B cell (primary cell): ENCODE measurements at regions not wholly inside any gene's neighbourhood (a gene's known extent, or its start where the extent isn't known, plus 50 kb on each side); places are given as distances from the start of the nearest gene placed in this dataset.

Experiments
- ATAC-seq: fragments of 200-7000 bp; cut with Tn5 transposase; one replicate; pipeline ENCODE4 v1.10.0; 2021; ENCODE audit warnings: low read depth, mild to moderate bottlenecking, moderate number of reproducible peaks, moderate library complexity
- CTCF ChIA-PET: fragments of 350-600 bp; sonication (Branson Sonifier 250); formaldehyde crosslinking; loops from one replicate; lab custom pipeline; 2021; ENCODE audit warnings: antibody characterized with exemption, inconsistent platforms; lab: Charles Lee
- POLR2A ChIA-PET: fragments of 350-600 bp; sonication (Branson Sonifier 250); formaldehyde crosslinking; loops from one replicate; lab custom pipeline; 2021; ENCODE audit warnings: antibody characterized with exemption; lab: Charles Lee
- DNase-seq: peaks from one replicate; pipeline ENCODE4 v3.0.0; 2013
- H2AFZ ChIP-seq: 2 replicates; pipeline ENCODE4 v1.6.1; 2012; ENCODE audit warnings: mild to moderate bottlenecking, low read depth, low read length; ENCODE audit not compliant: insufficient read depth, poor library complexity, severe bottlenecking
- H3K27ac ChIP-seq, 2 donors: 1 replicate in 1 of 2; 2 replicates in 1 of 2; pipeline ENCODE4 v1.5.1; 2012 to 2013; ENCODE audit warnings: low read length in 2 of 2, mild to moderate bottlenecking in 2 of 2, moderate library complexity in 1 of 2
- H3K27me3 ChIP-seq, 4 experiments: fragments of 200-600 bp in 1 of 4; sonication (generic) in 1 of 4; replicated peaks in 1 of 4; 1 replicate in 2 of 4; 2 replicates in 2 of 4; pipeline versions ENCODE4 v1.6.1 to v1.7.0; 2013 to 2016; ENCODE audit warnings: low read length in 3 of 4, mild to moderate bottlenecking in 2 of 4, mixed read lengths in 1 of 4, moderate library complexity in 1 of 4; ENCODE audit not compliant: insufficient read depth in 4 of 4, control insufficient read depth in 3 of 4; ENCODE audit errors: control extremely low read depth in 1 of 4
- H3K36me3 ChIP-seq, 2 experiments: replicated peaks in 1 of 2; 1 replicate in 1 of 2; 2 replicates in 1 of 2; pipeline versions ENCODE4 v1.6.1 to v1.7.1; 2013; ENCODE audit warnings: low read length in 1 of 2; ENCODE audit not compliant: insufficient read depth in 2 of 2, control insufficient read depth in 1 of 2; ENCODE audit errors: control extremely low read depth in 1 of 2, extremely low read depth in 1 of 2
- H3K4me1 ChIP-seq, 2 donors: fragments of 200-600 bp in 1 of 2; sonication (generic) in 1 of 2; 1 replicate in 1 of 2; 2 replicates in 1 of 2; pipeline versions ENCODE4 v1.5.1 to v1.6.1; 2013 to 2017; ENCODE audit warnings: low read length in 2 of 2; ENCODE audit not compliant: control insufficient read depth in 2 of 2, insufficient read depth in 2 of 2
- H3K4me2 ChIP-seq: replicated peaks from 2 replicates; pipeline ENCODE3; 2012; ENCODE audit warnings: mild to moderate bottlenecking, low read depth, low read length; ENCODE audit not compliant: poor library complexity, severe bottlenecking
- H3K4me3 ChIP-seq, 5 experiments: fragments of 200-600 bp in 1 of 5; sonication (generic) in 1 of 5; 1 replicate in 3 of 5; 2 replicates in 2 of 5; pipeline versions ENCODE4 v1.5.1 to v1.7.0; 2011 to 2016; ENCODE audit warnings: low read length in 4 of 5, mild to moderate bottlenecking in 4 of 5, low read depth in 2 of 5, control low read depth in 1 of 5, moderate library complexity in 1 of 5; ENCODE audit not compliant: insufficient read depth in 1 of 5; ENCODE audit errors: control extremely low read depth in 1 of 5, extremely low read depth in 1 of 5
- H3K79me2 ChIP-seq: fragments of 200-600 bp; sonication (generic); one replicate; pipeline ENCODE4 v1.6.0; 2016; ENCODE audit warnings: low read length; ENCODE audit not compliant: control insufficient read depth, insufficient read depth
- H3K9ac ChIP-seq: fragments of 200-600 bp; sonication (generic); 2 replicates; pipeline ENCODE4 v1.6.1; 2017; ENCODE audit warnings: mild to moderate bottlenecking, low read length, moderate library complexity
- H3K9me3 ChIP-seq, 3 donors: one replicate each; pipeline versions ENCODE4 v1.6.1 to v1.7.1; 2013; ENCODE audit warnings: low read length in 2 of 3; ENCODE audit not compliant: control insufficient read depth in 2 of 3, insufficient read depth in 1 of 3; ENCODE audit errors: control extremely low read depth in 1 of 3
- H4K20me1 ChIP-seq: 2 replicates; pipeline ENCODE4 v1.6.0; 2012; ENCODE audit warnings: mild to moderate bottlenecking, low read length; ENCODE audit not compliant: insufficient read depth, control insufficient read depth, poor library complexity, severe bottlenecking
- H3K27ac Mint-ChIP-seq: one replicate; pipeline ENCODE4 v1.8.0; 2021; ENCODE audit warnings: mixed read lengths
- H3K27me3 Mint-ChIP-seq: one replicate; pipeline ENCODE4 v1.8.0; 2021; ENCODE audit warnings: mixed read lengths
- H3K4me1 Mint-ChIP-seq: one replicate; pipeline ENCODE4 v1.8.0; 2021; ENCODE audit warnings: mixed read lengths
- H3K4me3 Mint-ChIP-seq: one replicate; pipeline ENCODE4 v1.8.0; 2021; ENCODE audit warnings: mixed read lengths
- H3K9me3 Mint-ChIP-seq: one replicate; pipeline ENCODE4 v1.8.0; 2022; ENCODE audit warnings: mixed read lengths; ENCODE audit not compliant: insufficient read depth
- EZH2 ChIP-seq: IDR thresholded peaks from 2 replicates; pipeline ENCODE4 v1.6.1; 2012; ENCODE audit warnings: borderline replicate concordance, low read depth, mild to moderate bottlenecking, moderate library complexity, low read length; ENCODE audit not compliant: insufficient read depth, poor library complexity, severe bottlenecking
- WGBS: methylation state at CpG from one replicate; pipeline ENCODE4 v1.1.5; 2013; ENCODE audit warnings: missing lambda C conversion rate; ENCODE audit not compliant: insufficient coverage; 5-methylcytosine and 5-hydroxymethylcytosine counted together
- intact Hi-C: fragments of 100-400 bp; cut with micrococcal nuclease; formaldehyde crosslinking; loops from one replicate; pipeline ENCODE4 v1.10.0; 2022
- TF ChIP-seq, protein P1 (sequence below): fragments of 200-600 bp; IDR thresholded peaks from one replicate; pipeline ENCODE4 v1.8.0; 2022; ENCODE audit warnings: antibody characterized with exemption, mild to moderate bottlenecking

GRCh38 chr5:34460496-34460895, 195.6 kb upstream of the RAI14 start:
- TF ChIP-seq EZH2: no peak
- TF ChIP-seq, protein P1, sequence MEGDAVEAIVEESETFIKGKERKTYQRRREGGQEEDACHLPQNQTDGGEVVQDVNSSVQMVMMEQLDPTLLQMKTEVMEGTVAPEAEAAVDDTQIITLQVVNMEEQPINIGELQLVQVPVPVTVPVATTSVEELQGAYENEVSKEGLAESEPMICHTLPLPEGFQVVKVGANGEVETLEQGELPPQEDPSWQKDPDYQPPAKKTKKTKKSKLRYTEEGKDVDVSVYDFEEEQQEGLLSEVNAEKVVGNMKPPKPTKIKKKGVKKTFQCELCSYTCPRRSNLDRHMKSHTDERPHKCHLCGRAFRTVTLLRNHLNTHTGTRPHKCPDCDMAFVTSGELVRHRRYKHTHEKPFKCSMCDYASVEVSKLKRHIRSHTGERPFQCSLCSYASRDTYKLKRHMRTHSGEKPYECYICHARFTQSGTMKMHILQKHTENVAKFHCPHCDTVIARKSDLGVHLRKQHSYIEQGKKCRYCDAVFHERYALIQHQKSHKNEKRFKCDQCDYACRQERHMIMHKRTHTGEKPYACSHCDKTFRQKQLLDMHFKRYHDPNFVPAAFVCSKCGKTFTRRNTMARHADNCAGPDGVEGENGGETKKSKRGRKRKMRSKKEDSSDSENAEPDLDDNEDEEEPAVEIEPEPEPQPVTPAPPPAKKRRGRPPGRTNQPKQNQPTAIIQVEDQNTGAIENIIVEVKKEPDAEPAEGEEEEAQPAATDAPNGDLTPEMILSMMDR: no peak
- no peaks in the 10 kb centered on the region for H3K36me3 ChIP-seq
- Mint-ChIP-seq H3K4me3 (no peak overlapping the region), H3K9me3 (no peaks in the 10 kb centered on the region), H3K27me3 (peaks cover 5% of the 10 kb centered on the region), H3K27ac (no peak overlapping the region), H3K4me1 (peaks cover 2% of the 10 kb centered on the region)
- H3K27me3 ChIP-seq: no peaks in the 10 kb centered on the region
- peaks cover 0 to 1% (median 0%) of the 10 kb centered on the region in 3 donors for H3K9me3 ChIP-seq
- intact Hi-C loops: no loop called here
- no peak overlapping the region for H3K4me2 ChIP-seq
- H3K79me2 ChIP-seq: no peaks in the 10 kb centered on the region
- ChIA-PET CTCF (interaction anchor here (0.8 to 1.2 kb wide), 4 partner anchors 11 to 463 kb away, joined by 3 to 4 read pairs (median 4); no protein-coding TSS in a partner anchor), POLR2A (no interaction called here)
- H2AFZ ChIP-seq: no peak overlapping the region
- H3K4me1 ChIP-seq: no peaks in the 10 kb centered on the region
- ATAC-seq (no peak), DNase-seq (no peak)
- no peak overlapping the region for H3K27ac ChIP-seq
- no peak overlapping the region for H3K4me3 ChIP-seq
- no peak overlapping the region for H3K9ac ChIP-seq
- WGBS: no CpG with 5 or more reads among the region's 1 CpG
- no peaks in the 10 kb centered on the region for H4K20me1 ChIP-seq

DNA sequence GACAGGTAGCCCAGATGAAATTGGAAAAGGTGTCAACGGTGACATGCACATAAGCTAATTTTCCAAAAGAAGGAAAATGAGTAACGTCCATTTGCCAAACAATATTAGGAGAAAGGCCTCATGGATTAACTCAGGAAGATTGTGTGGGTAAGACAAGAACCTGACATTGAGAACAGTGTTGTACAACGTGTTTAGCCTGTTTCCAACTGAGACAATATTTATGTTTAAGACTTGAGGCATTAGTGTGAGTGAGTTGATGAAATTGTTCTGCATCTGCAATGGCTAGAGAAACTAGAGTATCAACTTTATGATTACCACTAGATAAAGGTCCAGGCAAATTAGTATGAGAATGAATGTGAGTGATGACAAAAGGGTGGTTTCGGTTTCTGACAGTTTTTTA, 191.3 kb upstream of the RAI14 start:
- Histone ChIP-seq H3K36me3 (no peaks in the 10 kb centered on the region), H3K27me3 (no peaks in the 10 kb centered on the region), H3K4me3 (no peak overlapping the region), H3K9ac (no peak overlapping the region), H3K27ac (no peak overlapping the region), H3K79me2 (no peaks in the 10 kb centered on the region), H2AFZ (no peak overlapping the region), H3K4me1 (no peaks in the 10 kb centered on the region), H3K9me3 (no peaks in the 10 kb centered on the region), H4K20me1 (no peaks in the 10 kb centered on the region), H3K4me2 (no peak overlapping the region)
- ATAC-seq (no peak), DNase-seq (no peak)
- ChIA-PET POLR2A (no interaction called here), CTCF (interaction anchor here (0.8 to 3.5 kb wide), 7 partner anchors 8 to 493 kb away, joined by 3 to 29 read pairs (median 5); no protein-coding TSS in a partner anchor)
- intact Hi-C loops: no loop called here
- Mint-ChIP-seq H3K27me3 (peaks cover 22% of the 10 kb centered on the region), H3K9me3 (no peaks in the 10 kb centered on the region), H3K4me3 (no peak overlapping the region), H3K27ac (no peak overlapping the region), H3K4me1 (peaks cover 2% of the 10 kb centered on the region)
- WGBS: 67% methylated on average over 1 of the region's 4 CpGs
- TF ChIP-seq EZH2: no peak
- TF ChIP-seq, protein P1: no peak
